GM10266 (cell line): ENCODE measurements at regions not wholly inside any gene's neighbourhood (a gene's known extent, or its start where the extent isn't known, plus 50 kb on each side); places are given as distances from the start of the nearest gene placed in this dataset.

Experiments used
- DNase-seq: peaks from one replicate; pipeline ENCODE4 v3.0.0; 2012; ENCODE audit errors: extremely low spot score
- CTCF ChIP-seq: IDR thresholded peaks from 2 replicates; pipeline ENCODE4 v1.5.1; 2012; ENCODE audit warnings: mild to moderate bottlenecking, low read depth; ENCODE audit not compliant: control insufficient read depth, insufficient read depth; ENCODE audit errors: missing control alignments

- DNase-seq, result no peak
- TF ChIP-seq CTCF, result no peak
Observed at GRCh38 chr18:51248685-51249084, 51.2 kb upstream of the MEX3C start.

GRCh38 chr18:51250006-51250405 lies 52.5 kb upstream of the MEX3C start:
- no peak for TF ChIP-seq CTCF
- no peak for DNase-seq

- no peak for TF ChIP-seq CTCF
- no peak for DNase-seq
Observed at GRCh38 chr18:51250458-51251024, 53.1 kb upstream of the MEX3C start.

- TF ChIP-seq CTCF, result no peak
Observed at GRCh38 chr18:51251625-51252024, 54.1 kb upstream of the MEX3C start.

GRCh38 chr18:51253476-51253875 lies 56.0 kb upstream of the MEX3C start:
- no peak for TF ChIP-seq CTCF
- DNase-seq, result no peak

More at GRCh38 chr18:51251625-51252024, 54.1 kb upstream of the MEX3C start:
- DNase-seq, result peak; percentile 23

- TF ChIP-seq CTCF, result no peak
- DNase-seq, result no peak
Observed at GRCh38 chr18:51255693-51256092, 58.2 kb upstream of the MEX3C start.

GRCh38 chr18:51257150-51257549 lies 59.7 kb upstream of the MEX3C start:
- TF ChIP-seq CTCF, result no peak
- no peak for DNase-seq
